NCI-H82 (cell line): ENCODE measurements at regions not wholly inside any gene's neighbourhood (a gene's known extent, or its start where the extent isn't known, plus 50 kb on each side); places are given as distances from the start of the nearest gene placed in this dataset.
A peak's percentile ranks its signal among the peaks of the same experiment; 100 is the strongest.

Source experiments
- DNase-seq: peaks from one replicate; lab custom pipeline; 2025; lab: John Stamatoyannopoulos, UW

DNA sequence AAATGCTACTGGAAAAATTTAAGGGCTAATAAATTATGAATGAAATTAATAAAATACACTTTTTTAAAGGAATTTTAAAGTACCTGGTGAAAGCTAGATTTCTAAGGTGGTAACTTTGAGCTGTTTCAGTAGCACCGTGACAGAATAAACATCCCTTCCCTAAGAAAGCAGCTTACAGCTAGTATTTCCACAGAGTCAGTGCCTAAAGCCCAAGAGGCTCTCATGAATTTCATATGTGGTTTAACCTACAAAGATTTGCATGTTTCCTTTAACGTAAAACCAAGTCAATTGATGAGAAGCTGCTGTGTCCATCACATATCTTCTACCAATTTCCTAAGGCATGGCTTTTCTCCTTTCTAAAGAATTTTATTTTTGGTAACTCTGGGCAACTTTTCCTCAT, 56.8 kb downstream of the IFNG start:
- DNase-seq = no peak

DNA sequence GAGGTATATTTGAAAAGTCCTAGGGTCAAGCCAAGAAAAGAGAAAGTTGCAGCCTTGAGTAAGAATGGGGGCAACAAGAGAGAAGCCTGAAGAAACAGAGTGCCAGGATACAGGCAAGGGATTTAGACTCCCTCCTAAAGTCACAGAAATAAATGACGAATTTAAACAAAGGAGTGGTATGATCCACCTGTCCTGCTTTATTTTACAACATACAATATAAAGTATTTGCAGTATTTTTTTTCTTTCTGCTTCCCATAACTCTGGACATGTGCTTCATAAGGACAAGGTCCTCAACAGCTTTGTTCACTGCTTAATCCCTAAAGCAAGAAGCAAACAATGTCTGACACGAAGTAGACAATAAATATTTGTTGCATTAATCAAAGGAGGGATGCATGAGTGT, 57.4 kb downstream of the IFNG start:
- peak; percentile 6 for DNase-seq

DNA sequence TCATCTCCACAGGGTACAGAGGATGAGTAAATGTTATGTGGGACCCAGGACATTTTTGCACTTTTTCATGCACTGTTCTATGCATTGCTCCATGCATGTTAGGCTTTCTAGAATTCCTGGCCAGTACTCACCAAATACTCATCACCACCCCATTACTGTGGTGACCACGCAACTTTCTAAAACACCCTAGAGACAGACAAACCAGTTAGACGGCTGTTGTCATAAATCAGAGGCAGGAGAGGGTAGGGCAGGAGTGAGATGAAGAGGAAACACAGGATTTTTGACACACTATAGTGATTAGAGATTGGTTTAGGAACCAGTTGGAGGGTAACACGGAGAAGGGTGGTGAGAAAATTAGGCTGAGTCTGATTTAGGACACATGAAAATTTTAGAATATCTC, 59.3 kb downstream of the IFNG start:
- DNase-seq = no peak

GRCh38 chr12:68098939-68099338, 60.6 kb downstream of the IFNG start:
- DNase-seq = no peak

DNA sequence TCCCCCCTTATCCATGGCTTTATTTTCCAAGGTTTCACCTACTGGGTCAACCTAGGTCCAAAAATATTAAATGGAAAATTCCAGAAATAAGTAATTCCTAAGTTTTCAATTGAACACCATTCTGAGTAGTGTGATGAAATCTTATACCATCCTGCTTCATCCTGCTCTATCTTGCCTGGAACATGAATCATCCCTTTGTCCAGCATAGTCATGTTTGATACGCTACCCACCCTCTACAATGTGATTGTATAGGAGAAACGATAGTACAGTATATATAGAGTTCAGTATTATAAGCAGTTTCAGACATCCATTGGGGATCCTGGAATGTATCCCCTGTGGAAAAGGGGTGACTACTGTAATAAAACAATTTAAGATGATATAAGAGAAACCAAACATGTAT, 62.2 kb downstream of the IFNG start:
- DNase-seq = no peak

DNA sequence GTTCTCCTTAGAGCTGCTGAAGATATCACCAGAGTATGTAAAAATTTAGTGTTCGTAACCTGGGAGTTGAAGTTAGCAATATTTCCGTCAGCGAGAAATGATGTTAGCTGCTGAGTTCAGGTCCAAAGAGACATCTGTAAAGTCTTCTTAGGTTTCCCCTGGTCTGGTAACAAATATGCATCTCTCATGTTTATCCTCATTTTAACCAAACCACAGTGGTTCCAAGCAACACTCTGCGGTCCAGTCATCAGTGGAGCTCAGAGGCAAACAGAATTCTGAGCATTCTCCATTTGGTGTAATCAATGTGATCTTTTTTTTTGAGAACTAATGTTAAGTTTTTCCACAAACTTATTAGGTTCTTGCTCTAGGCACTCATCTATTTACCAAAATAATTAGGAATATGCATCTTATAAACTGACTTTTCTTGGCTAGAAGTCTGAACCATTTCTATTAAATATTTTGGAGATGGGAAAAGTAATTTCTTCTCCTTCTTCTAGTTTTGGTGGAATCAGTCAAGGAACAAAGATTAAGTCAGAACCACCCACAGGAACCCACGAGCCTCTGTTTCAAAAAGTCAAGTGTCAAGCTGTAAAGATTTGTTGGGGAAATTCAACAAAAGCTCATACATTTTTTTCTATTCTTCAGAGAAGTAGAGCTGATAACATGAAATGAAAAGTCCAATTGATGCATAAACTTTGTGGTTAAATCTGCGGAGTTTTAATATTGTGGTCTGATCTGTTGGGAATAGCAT, 64.7 kb downstream of the IFNG start:
- DNase-seq = no peak

DNA sequence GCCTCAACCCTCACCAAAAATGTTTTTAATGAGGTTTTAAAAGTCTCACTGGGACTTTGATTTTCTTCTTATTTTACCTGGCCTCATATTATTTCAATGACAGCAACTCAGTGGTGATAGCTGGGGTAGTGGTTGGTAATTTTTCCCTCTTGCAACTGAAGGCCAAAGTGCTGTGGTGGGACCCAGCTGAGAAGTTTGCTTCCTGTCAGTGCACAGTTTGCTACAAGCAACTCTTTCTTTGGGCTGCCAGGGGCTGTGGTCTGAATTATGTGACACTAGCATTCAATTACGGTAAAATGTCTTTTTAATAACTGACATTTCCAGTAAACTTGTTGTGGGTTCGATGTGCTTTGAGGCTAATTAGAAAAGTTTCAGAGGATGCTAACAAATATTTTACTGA, 65.3 kb downstream of the IFNG start:
- DNase-seq = no peak

GRCh38 chr12:68092976-68093375, 66.6 kb downstream of the IFNG start:
- no peak for DNase-seq

GRCh38 chr12:68089101-68089500, 70.4 kb downstream of the IFNG start:
- DNase-seq = no peak

- no peak for DNase-seq
Observed at GRCh38 chr12:68086019-68086603, 73.4 kb downstream of the IFNG start.

DNA sequence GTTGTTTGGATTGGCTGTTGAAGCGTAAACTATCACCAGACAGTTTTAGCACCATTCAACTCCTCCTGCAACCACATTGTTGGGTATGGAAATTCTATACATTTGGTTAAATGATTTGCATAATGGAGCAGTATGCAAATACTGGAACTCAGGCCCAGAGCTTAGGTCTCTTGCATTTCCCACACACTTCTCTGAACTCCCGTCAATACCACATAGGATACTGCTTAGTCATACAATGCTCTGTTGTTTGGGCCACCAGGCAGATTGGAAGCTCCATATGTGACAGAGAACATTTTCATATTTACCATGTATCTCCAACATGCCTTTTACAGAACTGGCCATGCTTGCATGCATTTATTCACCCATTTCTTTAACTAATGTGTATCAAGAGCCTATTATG, 78.0 kb downstream of the IFNG start:
- DNase-seq = no peak

- DNase-seq = no peak
Observed at GRCh38 chr12:68080577-68080976, 79.0 kb downstream of the IFNG start.

- DNase-seq = no peak
Observed at GRCh38 chr12:68078737-68079136, 80.8 kb downstream of the IFNG start.

DNA sequence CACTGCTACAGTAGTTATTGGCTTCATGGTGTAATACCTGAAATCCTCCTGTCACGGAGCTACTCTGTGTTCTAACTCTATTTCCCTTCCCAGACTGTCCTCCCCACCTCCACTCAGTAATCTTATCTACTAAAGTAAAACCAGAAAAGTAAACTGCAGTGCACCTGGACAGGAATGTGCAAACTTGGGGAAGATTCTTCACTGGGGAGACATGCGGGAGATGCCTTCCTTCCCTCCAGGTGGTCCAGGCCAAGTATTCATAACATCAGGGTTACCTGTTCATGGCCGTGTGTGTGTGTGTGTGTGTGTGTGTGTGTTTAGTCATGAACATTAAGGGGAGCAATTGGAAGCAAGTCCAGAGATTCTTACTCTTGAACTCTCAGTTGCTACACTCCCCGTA, 84.1 kb downstream of the IFNG start:
- DNase-seq = no peak

DNA sequence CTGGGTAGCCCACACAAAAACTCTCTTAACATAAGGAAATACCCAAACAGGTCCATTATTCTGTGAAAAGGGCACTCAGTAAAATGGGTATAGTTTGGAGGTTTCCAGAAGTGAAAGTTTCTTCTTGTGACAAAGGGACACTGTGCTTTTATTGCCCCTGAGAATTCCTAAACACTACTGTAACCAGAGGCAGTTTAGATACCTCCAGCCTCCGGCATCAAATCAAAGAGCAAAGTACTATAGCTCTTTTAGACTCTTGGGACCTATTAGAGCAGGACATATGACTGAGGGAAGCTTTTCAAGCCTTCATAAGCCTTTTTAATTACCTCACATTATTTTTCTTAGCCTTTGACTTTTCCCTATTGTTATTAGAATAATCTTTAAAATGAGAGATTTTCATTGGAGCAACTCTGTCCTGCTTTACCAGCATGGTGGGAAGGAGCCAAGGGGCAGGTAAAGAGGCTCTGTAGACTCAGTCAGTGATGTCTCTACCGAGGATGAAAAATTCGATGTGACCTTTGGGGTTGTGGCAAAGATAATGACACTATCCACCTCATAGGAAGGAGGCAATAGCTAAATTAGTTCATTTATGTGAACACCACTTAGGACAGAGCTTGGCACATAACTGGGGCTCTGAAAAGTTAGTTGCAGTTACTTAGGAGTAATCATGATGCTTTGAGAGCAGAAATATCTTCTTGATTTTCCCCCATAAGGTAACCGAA, 85.1 kb downstream of the IFNG start:
- DNase-seq = no peak

- DNase-seq = no peak
Observed at GRCh38 chr12:68070957-68071356, 81.7 kb downstream of the IFNG-AS1 start.
